ENCODE measurements at regions not wholly inside any gene's neighbourhood (a gene's known extent, or its start where the extent isn't known, plus 50 kb on each side); places are given as distances from the start of the nearest gene placed in this dataset.

DNA sequence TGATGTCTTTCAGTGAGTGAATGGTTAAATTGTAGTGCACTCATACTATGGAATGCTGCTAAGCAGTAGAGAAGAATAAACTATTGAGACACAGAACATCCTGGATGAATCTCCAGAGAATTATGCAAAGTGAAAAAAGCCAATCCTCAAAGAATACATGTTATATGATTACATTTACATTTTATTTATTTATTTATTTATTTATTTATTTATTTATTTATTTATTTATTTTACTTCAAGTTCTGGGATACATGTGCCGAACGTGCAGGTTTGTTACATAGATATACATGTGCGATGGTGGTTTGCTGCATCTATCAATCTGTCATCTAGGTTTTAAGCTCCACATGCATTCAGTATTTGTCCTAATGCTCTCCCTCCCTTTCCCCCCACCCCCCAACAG lies 175.8 kb upstream of the VGLL2 start:
- WGBS, 2 donors, result 92 to 94% methylated on average over 3 of the region's 3 CpGs

DNA sequence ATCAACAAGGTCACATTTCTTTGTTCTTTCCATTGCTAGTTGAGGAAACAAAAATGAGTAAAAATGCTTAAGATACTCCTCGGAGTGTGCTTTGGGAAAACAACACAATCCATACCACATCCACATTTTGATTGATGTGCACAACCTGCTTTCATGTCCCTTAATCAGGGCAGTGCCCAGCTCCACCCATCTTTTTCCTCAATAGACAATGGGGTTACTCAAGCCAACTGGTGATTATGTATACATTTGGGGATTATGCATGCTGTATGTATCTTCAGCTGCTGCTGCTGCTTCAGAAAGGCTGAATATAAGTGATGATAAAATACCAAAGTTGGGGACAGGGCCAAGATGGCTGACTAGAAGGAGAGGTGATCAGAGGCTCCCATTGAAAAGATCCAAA lies 155.2 kb upstream of the VGLL2 start:
- TF ChIP-seq, protein P1, sequence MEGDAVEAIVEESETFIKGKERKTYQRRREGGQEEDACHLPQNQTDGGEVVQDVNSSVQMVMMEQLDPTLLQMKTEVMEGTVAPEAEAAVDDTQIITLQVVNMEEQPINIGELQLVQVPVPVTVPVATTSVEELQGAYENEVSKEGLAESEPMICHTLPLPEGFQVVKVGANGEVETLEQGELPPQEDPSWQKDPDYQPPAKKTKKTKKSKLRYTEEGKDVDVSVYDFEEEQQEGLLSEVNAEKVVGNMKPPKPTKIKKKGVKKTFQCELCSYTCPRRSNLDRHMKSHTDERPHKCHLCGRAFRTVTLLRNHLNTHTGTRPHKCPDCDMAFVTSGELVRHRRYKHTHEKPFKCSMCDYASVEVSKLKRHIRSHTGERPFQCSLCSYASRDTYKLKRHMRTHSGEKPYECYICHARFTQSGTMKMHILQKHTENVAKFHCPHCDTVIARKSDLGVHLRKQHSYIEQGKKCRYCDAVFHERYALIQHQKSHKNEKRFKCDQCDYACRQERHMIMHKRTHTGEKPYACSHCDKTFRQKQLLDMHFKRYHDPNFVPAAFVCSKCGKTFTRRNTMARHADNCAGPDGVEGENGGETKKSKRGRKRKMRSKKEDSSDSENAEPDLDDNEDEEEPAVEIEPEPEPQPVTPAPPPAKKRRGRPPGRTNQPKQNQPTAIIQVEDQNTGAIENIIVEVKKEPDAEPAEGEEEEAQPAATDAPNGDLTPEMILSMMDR (IDR thresholded peaks at IDR 0.05), result no peak
- no peak for TF ChIP-seq POLR2A (IDR thresholded peaks at IDR 0.05)
- TF ChIP-seq POLR2AphosphoS5 (IDR thresholded peaks at IDR 0.05), result no peak
- no peak for TF ChIP-seq EP300 (IDR thresholded peaks at IDR 0.05)
- peaks cover 0 to 4% (median 0%) of the 10 kb centered on the region in 4 donors for H3K9me3 ChIP-seq
- no peaks in the 10 kb centered on the region for H3K27me3 ChIP-seq
- no peak for DNase-seq
- H3K4me1 ChIP-seq, result no peaks in the 10 kb centered on the region
- no peak overlapping the region for H3K4me3 ChIP-seq
- ATAC-seq (ENCODE audit: low FRiP score in 2 of 2), result no peak
- WGBS, 2 donors, result 74 to 78% methylated on average over 1 of the region's 1 CpG
- no peak overlapping the region for H3K27ac ChIP-seq
- H3K36me3 ChIP-seq, result no peaks in the 10 kb centered on the region

More for the DNA sequence above, 175.8 kb upstream of the VGLL2 start:
- H3K9me3 ChIP-seq, result no peaks in the 10 kb centered on the region
- H3K27me3 ChIP-seq, result no peaks in the 10 kb centered on the region
- DNase-seq, result no peak
- TF ChIP-seq POLR2AphosphoS5 (IDR thresholded peaks at IDR 0.05) (no peak), EP300 (IDR thresholded peaks at IDR 0.05) (no peak), POLR2A (IDR thresholded peaks at IDR 0.05) (no peak)
- TF ChIP-seq, protein P1 (IDR thresholded peaks at IDR 0.05), result no peak
- no peaks in the 10 kb centered on the region for H3K36me3 ChIP-seq
- no peak for ATAC-seq (ENCODE audit: low FRiP score in 2 of 2)
- H3K4me3 ChIP-seq, result no peak overlapping the region
- no peak overlapping the region for H3K27ac ChIP-seq
- H3K4me1 ChIP-seq, result no peaks in the 10 kb centered on the region

DNA sequence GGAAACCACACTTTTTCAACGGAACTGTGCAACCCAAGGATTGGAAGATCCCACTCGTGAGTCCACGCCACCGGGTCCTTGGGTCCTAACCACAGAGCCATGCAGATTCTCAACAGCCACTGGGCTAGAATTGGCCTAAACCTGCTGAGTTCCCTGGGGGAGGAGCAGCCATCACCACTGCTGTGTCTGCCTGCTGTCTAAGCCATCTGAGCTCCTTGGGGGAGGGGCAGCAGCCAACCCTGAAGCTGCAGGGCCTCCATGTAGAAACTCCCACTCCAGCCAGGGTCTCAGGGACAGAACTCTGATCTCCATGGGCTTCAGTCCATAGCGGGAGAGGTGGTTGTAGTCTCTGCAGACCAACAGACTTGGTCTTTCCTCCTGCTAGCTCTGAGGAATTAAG lies 154.6 kb upstream of the VGLL2 start:
- no peak for TF ChIP-seq EP300 (IDR thresholded peaks at IDR 0.05)
- TF ChIP-seq, protein P1 (IDR thresholded peaks at IDR 0.05), result no peak
- Histone ChIP-seq H3K27ac (no peak overlapping the region), H3K4me1 (no peaks in the 10 kb centered on the region), H3K36me3 (no peaks in the 10 kb centered on the region), H3K4me3 (no peak overlapping the region), H3K9me3 (peaks cover 0 to 4% (median 0%) of the 10 kb centered on the region in 4 donors), H3K27me3 (no peaks in the 10 kb centered on the region)
- no peak for ATAC-seq (ENCODE audit: low FRiP score in 2 of 2)
- WGBS, 2 donors, result 91 to 93% methylated on average over 4 to 5 of the region's 5 CpGs
- DNase-seq, result no peak

- no peak overlapping the region for H3K4me3 ChIP-seq
- TF ChIP-seq, protein P1 (IDR thresholded peaks at IDR 0.05), result no peak
- no peak for TF ChIP-seq POLR2A (IDR thresholded peaks at IDR 0.05)
- no peak for TF ChIP-seq EP300 (IDR thresholded peaks at IDR 0.05)
- no peak for TF ChIP-seq POLR2AphosphoS5 (IDR thresholded peaks at IDR 0.05)
- DNase-seq, result no peak
- H3K27me3 ChIP-seq, result no peaks in the 10 kb centered on the region
- WGBS, 2 donors, result 29 to 34% methylated on average over 1 of the region's 1 CpG
- peaks cover 0 to 4% (median 0%) of the 10 kb centered on the region in 4 donors for H3K9me3 ChIP-seq
- no peaks in the 10 kb centered on the region for H3K36me3 ChIP-seq
- H3K4me1 ChIP-seq, result no peaks in the 10 kb centered on the region
- no peak for ATAC-seq (ENCODE audit: low FRiP score in 2 of 2)
- no peak overlapping the region for H3K27ac ChIP-seq
These were observed 147.7 kb upstream of the VGLL2 start for GRCh38 chr6:117117652-117118051.

- H3K4me1 ChIP-seq, result no peaks in the 10 kb centered on the region
- H3K27me3 ChIP-seq, result no peaks in the 10 kb centered on the region
- H3K9me3 ChIP-seq, result peaks cover 0 to 7% (median 0%) of the 10 kb centered on the region in 4 donors
- H3K4me3 ChIP-seq, result no peak overlapping the region
- H3K36me3 ChIP-seq, result no peaks in the 10 kb centered on the region
- DNase-seq, result no peak
- TF ChIP-seq, protein P1 (IDR thresholded peaks at IDR 0.05), result no peak
- no peak for ATAC-seq (ENCODE audit: low FRiP score in 2 of 2)
- H3K27ac ChIP-seq, result no peak overlapping the region
These were observed 146.9 kb upstream of the VGLL2 start for GRCh38 chr6:117118490-117118889.

All from upper lobe of left lung (tissue), 6 donors.